HG03159 (cell line): ENCODE measurements at regions not wholly inside any gene's neighbourhood (a gene's known extent, or its start where the extent isn't known, plus 50 kb on each side); places are given as distances from the start of the nearest gene placed in this dataset.

Source experiments
- ATAC-seq: cut with Tn5 transposase; IDR thresholded peaks from one replicate; pipeline ENCODE4 v1.9.1; 2021; ENCODE audit warnings: mild to moderate bottlenecking, moderate library complexity; ENCODE audit not compliant: unreplicated experiment

GRCh38 chr11:15526859-15527450, 412.2 kb downstream of the INSC start:
- no peak for ATAC-seq

GRCh38 chr11:15532432-15532831, 417.7 kb downstream of the INSC start:
- no peak for ATAC-seq

GRCh38 chr11:15534266-15534665, 419.5 kb downstream of the INSC start:
- ATAC-seq = no peak

- ATAC-seq = no peak
Measured at GRCh38 chr11:15535414-15535813, 420.7 kb downstream of the INSC start.

GRCh38 chr11:15536438-15536837, 421.7 kb downstream of the INSC start:
- no peak for ATAC-seq

- ATAC-seq = no peak
Measured at GRCh38 chr11:15539645-15540044, 424.9 kb downstream of the INSC start.

GRCh38 chr11:15541079-15541478, 426.4 kb downstream of the INSC start:
- ATAC-seq = no peak

GRCh38 chr11:15544353-15544752, 429.6 kb downstream of the INSC start:
- ATAC-seq = no peak

GRCh38 chr11:15547685-15548084, 433.0 kb downstream of the INSC start:
- ATAC-seq = no peak

GRCh38 chr11:15551901-15552851, 437.5 kb downstream of the INSC start:
- ATAC-seq = no peak

GRCh38 chr11:15555161-15555560, 440.4 kb downstream of the INSC start:
- ATAC-seq = no peak

GRCh38 chr11:15557457-15558230, 442.9 kb downstream of the INSC start:
- no peak for ATAC-seq

GRCh38 chr11:15558513-15559181, 443.9 kb downstream of the INSC start:
- no peak for ATAC-seq

GRCh38 chr11:15560689-15561467, 446.2 kb downstream of the INSC start:
- ATAC-seq = no peak

- ATAC-seq = no peak
Measured at GRCh38 chr11:15562230-15562629, 447.5 kb downstream of the INSC start.

GRCh38 chr11:15563054-15563453, 448.3 kb downstream of the INSC start:
- no peak for ATAC-seq

- ATAC-seq = no peak
Measured at GRCh38 chr11:15565880-15566279, 451.2 kb downstream of the INSC start.

- no peak for ATAC-seq
Measured at GRCh38 chr11:15568440-15568839, 453.7 kb downstream of the INSC start.

- no peak for ATAC-seq
Measured at GRCh38 chr11:15569305-15570025, 454.7 kb downstream of the INSC start.

GRCh38 chr11:15575409-15575808, 460.7 kb downstream of the INSC start:
- ATAC-seq = no peak
